HepG2 (cell line): ENCODE measurements at regions not wholly inside any gene's neighbourhood (a gene's known extent, or its start where the extent isn't known, plus 50 kb on each side); places are given as distances from the start of the nearest gene placed in this dataset.

Experiments used
- ATAC-seq: fragments of 200-7000 bp; cut with Tn5 transposase; 3 replicates; pipeline ENCODE4 v1.9.1; 2020; ENCODE audit warnings: mild to moderate bottlenecking, moderate library complexity
- BruUV-seq: library from RNA; stranded (reverse); fragments of 400-500 nt; replicated peaks from 2 replicates; lab custom pipeline; 2021; lab: Mats Ljungman, UMichigan
- CTCF ChIA-PET: fragments of 300-600 bp; formaldehyde crosslinking; extraction: SDS; loops from one replicate; lab custom pipeline; 2021; ENCODE audit warnings: low total read pairs, inconsistent platforms, low intra/inter-chr PET ratio; lab: Yijun Ruan, JAX
- POLR2A ChIA-PET: fragments of 350-600 bp; sonication (Branson Sonifier 250); formaldehyde crosslinking; loops from one replicate; lab custom pipeline; 2020; ENCODE audit warnings: antibody characterized with exemption, inconsistent platforms; lab: Yijun Ruan, JAX
- DNase-seq: peaks from one replicate; pipeline ENCODE4 v3.0.0-alpha.2; 2015; ENCODE audit warnings: low spot score
- FAIRE-seq: peaks from 3 replicates; lab custom pipeline; 2011; peaks lifted over from hg19 to GRCh38; lab: Jason Lieb, UNC
- H2AFZ ChIP-seq: one replicate; pipeline ENCODE4 v1.6.1; 2011; ENCODE audit warnings: low read length, inconsistent platforms
- H3K27ac ChIP-seq: fragments of 300-600 bp; 3 replicates; pipeline ENCODE4 v1.8.0; 2011; ENCODE audit warnings: mixed run types, mild to moderate bottlenecking, mixed read lengths, low read length, inconsistent platforms; ENCODE audit not compliant: insufficient read depth; ENCODE audit errors: extremely low read length
- H3K27me3 ChIP-seq, 2 experiments: fragments of 200-600 bp in 1 of 2; 2 replicates in 1 of 2; 3 replicates in 1 of 2; pipeline versions ENCODE4 v1.6.0 to v1.8.0; 2011; ENCODE audit warnings: low read length in 2 of 2, mild to moderate bottlenecking in 2 of 2, moderate library complexity in 2 of 2, inconsistent platforms in 1 of 2; ENCODE audit not compliant: insufficient read depth in 2 of 2, control insufficient read depth in 1 of 2
- H3K36me3 ChIP-seq, 2 experiments: fragments of 200-600 bp in 1 of 2; replicated peaks in 1 of 2; 2 replicates in 1 of 2; 3 replicates in 1 of 2; pipeline versions ENCODE4 v1.5.1 to v1.8.0; 2011; ENCODE audit warnings: low read length in 2 of 2, inconsistent platforms in 1 of 2; ENCODE audit not compliant: insufficient read depth in 2 of 2, control insufficient read depth in 1 of 2
- H3K4me1 ChIP-seq: 2 replicates; pipeline ENCODE4 v1.5.1; 2012; ENCODE audit warnings: low read length, inconsistent platforms; ENCODE audit not compliant: insufficient read depth
- H3K4me2 ChIP-seq: 2 replicates; pipeline ENCODE4 v1.6.0; 2011; ENCODE audit warnings: low read depth, low read length, inconsistent platforms
- H3K4me3 ChIP-seq, 3 experiments: fragments of 200-600 bp in 1 of 3; sonication (generic), shearing (Covaris generic) in 1 of 3; replicated peaks in 1 of 3; 2 replicates each; pipeline ENCODE4 v1.5.1; 2011 to 2016; ENCODE audit warnings: low read length in 3 of 3, inconsistent platforms in 2 of 3, low read depth in 2 of 3, mild to moderate bottlenecking in 2 of 3, control low read depth in 1 of 3, mixed read lengths in 1 of 3; ENCODE audit not compliant: insufficient read depth in 1 of 3
- H3K79me2 ChIP-seq: one replicate; pipeline ENCODE4 v1.6.1; 2011; ENCODE audit warnings: low read length, inconsistent platforms; ENCODE audit not compliant: insufficient read depth
- H3K9ac ChIP-seq: 2 replicates; pipeline ENCODE4 v1.6.0; 2011; ENCODE audit warnings: mild to moderate bottlenecking, low read depth, low read length, inconsistent platforms; ENCODE audit not compliant: insufficient read depth
- H3K9me3 ChIP-seq: 2 replicates; pipeline ENCODE4 v1.5.1; 2012; ENCODE audit warnings: mild to moderate bottlenecking, low read length
- H4K20me1 ChIP-seq: 2 replicates; pipeline ENCODE4 v1.6.0; 2011; ENCODE audit warnings: inconsistent platforms, mild to moderate bottlenecking, low read length, moderate library complexity; ENCODE audit not compliant: insufficient read depth
- MAX ChIP-seq: IDR thresholded peaks from 2 replicates; pipeline ENCODE4 v1.6.1; 2012; ENCODE audit warnings: inconsistent platforms
- RFXANK ChIP-seq: IDR thresholded peaks from 2 replicates; pipeline ENCODE4 v1.6.1; 2016
- TCF7 ChIP-seq: sonication (generic); IDR thresholded peaks from 2 replicates; pipeline ENCODE4 v1.6.1; 2016; ENCODE audit warnings: antibody characterized with exemption, low read depth
- ZNF431 ChIP-seq: sonication (generic); formaldehyde crosslinking; IDR thresholded peaks from 2 replicates; pipeline ENCODE4 v1.9.0; 2022; ENCODE audit warnings: missing genetic modification reagents, low read depth, mild to moderate bottlenecking, borderline replicate concordance
- in situ Hi-C: cut with HindIII; loops from 2 replicates; pipeline ENCODE4 v1.10.0; 2017; ENCODE audit warnings: low pct_unique_long_range_greater_than_20kb; ENCODE audit not compliant: extremely low pct_ligation_motif_present
- intact Hi-C: fragments of 100-400 bp; cut with micrococcal nuclease; formaldehyde crosslinking; loops from one replicate; pipeline ENCODE4 v1.10.0; 2022; ENCODE audit not compliant: unreplicated experiment
- TF ChIP-seq, protein P1 (sequence below): sonication (generic); formaldehyde crosslinking; IDR thresholded peaks from 2 replicates; pipeline ENCODE4 v1.4.0; 2020; ENCODE audit warnings: missing genetic modification reagents

- no peaks in the 10 kb centered on the region for H3K79me2 ChIP-seq
- BruUV-seq, result no TSS peak
- ChIA-PET POLR2A (no interaction called here), CTCF (no interaction called here)
- DNase-seq, result no peak
- no peak for ATAC-seq
- no peak overlapping the region for H3K9ac ChIP-seq
- no peaks in the 10 kb centered on the region for H4K20me1 ChIP-seq
- H3K9me3 ChIP-seq, result no peaks in the 10 kb centered on the region
- no peaks in the 10 kb centered on the region for H3K36me3 ChIP-seq
- in situ Hi-C loops (no loop called here), intact Hi-C loops (no loop called here)
- no peak overlapping the region for H3K4me3 ChIP-seq
- no peak overlapping the region for H3K27ac ChIP-seq
- H2AFZ ChIP-seq, result no peak overlapping the region
- H3K4me1 ChIP-seq, result no peaks in the 10 kb centered on the region
- TF ChIP-seq, protein P1, sequence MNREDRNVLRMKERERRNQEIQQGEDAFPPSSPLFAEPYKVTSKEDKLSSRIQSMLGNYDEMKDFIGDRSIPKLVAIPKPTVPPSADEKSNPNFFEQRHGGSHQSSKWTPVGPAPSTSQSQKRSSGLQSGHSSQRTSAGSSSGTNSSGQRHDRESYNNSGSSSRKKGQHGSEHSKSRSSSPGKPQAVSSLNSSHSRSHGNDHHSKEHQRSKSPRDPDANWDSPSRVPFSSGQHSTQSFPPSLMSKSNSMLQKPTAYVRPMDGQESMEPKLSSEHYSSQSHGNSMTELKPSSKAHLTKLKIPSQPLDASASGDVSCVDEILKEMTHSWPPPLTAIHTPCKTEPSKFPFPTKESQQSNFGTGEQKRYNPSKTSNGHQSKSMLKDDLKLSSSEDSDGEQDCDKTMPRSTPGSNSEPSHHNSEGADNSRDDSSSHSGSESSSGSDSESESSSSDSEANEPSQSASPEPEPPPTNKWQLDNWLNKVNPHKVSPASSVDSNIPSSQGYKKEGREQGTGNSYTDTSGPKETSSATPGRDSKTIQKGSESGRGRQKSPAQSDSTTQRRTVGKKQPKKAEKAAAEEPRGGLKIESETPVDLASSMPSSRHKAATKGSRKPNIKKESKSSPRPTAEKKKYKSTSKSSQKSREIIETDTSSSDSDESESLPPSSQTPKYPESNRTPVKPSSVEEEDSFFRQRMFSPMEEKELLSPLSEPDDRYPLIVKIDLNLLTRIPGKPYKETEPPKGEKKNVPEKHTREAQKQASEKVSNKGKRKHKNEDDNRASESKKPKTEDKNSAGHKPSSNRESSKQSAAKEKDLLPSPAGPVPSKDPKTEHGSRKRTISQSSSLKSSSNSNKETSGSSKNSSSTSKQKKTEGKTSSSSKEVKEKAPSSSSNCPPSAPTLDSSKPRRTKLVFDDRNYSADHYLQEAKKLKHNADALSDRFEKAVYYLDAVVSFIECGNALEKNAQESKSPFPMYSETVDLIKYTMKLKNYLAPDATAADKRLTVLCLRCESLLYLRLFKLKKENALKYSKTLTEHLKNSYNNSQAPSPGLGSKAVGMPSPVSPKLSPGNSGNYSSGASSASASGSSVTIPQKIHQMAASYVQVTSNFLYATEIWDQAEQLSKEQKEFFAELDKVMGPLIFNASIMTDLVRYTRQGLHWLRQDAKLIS (CRISPR knock-in tag), result no peak
- TF ChIP-seq RFXANK (CRISPR knock-in tag), result no peak
- TF ChIP-seq TCF7, result no peak
- TF ChIP-seq ZNF431, result no peak
- TF ChIP-seq MAX, result no peak
- H3K4me2 ChIP-seq, result no peak overlapping the region
- peaks cover 0 to 4% of the 10 kb centered on the region in 2 experiments; a peak in 1 of 5 replicates for H3K27me3 ChIP-seq
- FAIRE-seq, result no peak
Measured at GRCh38 chr6:169101981-169102380, 151.7 kb downstream of the THBS2 start.
